ENCODE measurements at regions not wholly inside any gene's neighbourhood (a gene's known extent, or its start where the extent isn't known, plus 50 kb on each side); places are given as distances from the start of the nearest gene placed in this dataset.

GRCh38 chr7:53719122-53719521 lies 683.7 kb downstream of the POM121L12 start:
- no peaks in the 10 kb centered on the region for H3K27me3 Mint-ChIP-seq (ENCODE audit: low read depth in 3 of 3)
- Histone ChIP-seq H3K4me1 (ENCODE audit: control insufficient read depth in 1 of 2, insufficient read depth in 2 of 2, low read length in 2 of 2) (no peaks in the 10 kb centered on the region), H2AFZ (ENCODE audit: insufficient read depth, low read depth, low read length, poor library complexity, severe bottlenecking) (no peak overlapping the region), H3K27ac (ENCODE audit: low read depth in 1 of 2, low read length in 2 of 2) (no peak overlapping the region), H3K9ac (ENCODE audit: insufficient read depth, low read length, poor library complexity, severe bottlenecking) (no peak overlapping the region), H3K4me3 (replicated peaks in 1 of 3; ENCODE audit: low read depth in 2 of 3, low read length in 3 of 3) (no peak overlapping the region), H3K4me2 (replicated peaks; ENCODE audit: extremely low read depth, low read length, poor library complexity, severe bottlenecking) (no peak overlapping the region), H3K9me3 (replicated peaks in 1 of 2; ENCODE audit: control insufficient read depth in 1 of 2, insufficient read depth in 1 of 2, low read length in 2 of 2) (peaks cover 5 to 11% of the 10 kb centered on the region in 2 donors), H3K79me2 (ENCODE audit: insufficient read depth, low read length) (no peaks in the 10 kb centered on the region), H3K36me3 (replicated peaks in 1 of 2; ENCODE audit: control insufficient read depth in 1 of 2, insufficient read depth in 2 of 2, low read length in 2 of 2) (no peaks in the 10 kb centered on the region), H4K20me1 (ENCODE audit: insufficient read depth, low read length) (no peaks in the 10 kb centered on the region), H3K27me3 (ENCODE audit: control insufficient read depth in 2 of 2, insufficient read depth in 2 of 2, low read length in 2 of 2) (no peaks in the 10 kb centered on the region)
- no CpG with 5 or more reads among the region's 3 CpGs for WGBS (ENCODE audit: insufficient coverage)
- no peak for TF ChIP-seq CTCF (IDR thresholded peaks at IDR 0.05)
- intact Hi-C loops (cut with micrococcal nuclease): no loop called here
- DNase-seq: no peak
- no peak overlapping the region for H3K27ac Mint-ChIP-seq
- no peaks in the 10 kb centered on the region for H3K4me1 Mint-ChIP-seq
- H3K36me3 Mint-ChIP-seq: no peaks in the 10 kb centered on the region
- H3K9me3 Mint-ChIP-seq: peaks cover 3 to 20% (median 4%) of the 10 kb centered on the region in 7 donors
- H3K4me3 Mint-ChIP-seq: no peak overlapping the region

- H3K79me2 ChIP-seq (ENCODE audit: insufficient read depth, low read length): no peaks in the 10 kb centered on the region
- H3K27ac ChIP-seq (ENCODE audit: low read depth in 1 of 2, low read length in 2 of 2): no peak overlapping the region
- H3K4me2 ChIP-seq (replicated peaks; ENCODE audit: extremely low read depth, low read length, poor library complexity, severe bottlenecking): no peak overlapping the region
- peaks cover 4 to 16% (median 8%) of the 10 kb centered on the region in 7 donors for H3K9me3 Mint-ChIP-seq
- H3K36me3 ChIP-seq (replicated peaks in 1 of 2; ENCODE audit: control insufficient read depth in 1 of 2, insufficient read depth in 2 of 2, low read length in 2 of 2): no peaks in the 10 kb centered on the region
- H2AFZ ChIP-seq (ENCODE audit: insufficient read depth, low read depth, low read length, poor library complexity, severe bottlenecking): no peak overlapping the region
- H3K27ac Mint-ChIP-seq: no peak overlapping the region
- peaks cover 19 to 42% of the 10 kb centered on the region in 2 donors for H3K9me3 ChIP-seq (replicated peaks in 1 of 2; ENCODE audit: control insufficient read depth in 1 of 2, insufficient read depth in 1 of 2, low read length in 2 of 2)
- no peak overlapping the region for H3K4me3 Mint-ChIP-seq
- no peaks in the 10 kb centered on the region for H3K27me3 ChIP-seq (ENCODE audit: control insufficient read depth in 2 of 2, insufficient read depth in 2 of 2, low read length in 2 of 2)
- no peak for TF ChIP-seq CTCF (IDR thresholded peaks at IDR 0.05)
- no peaks in the 10 kb centered on the region for H3K27me3 Mint-ChIP-seq (ENCODE audit: low read depth in 3 of 3)
- no peak for DNase-seq
- H3K4me3 ChIP-seq (replicated peaks in 1 of 3; ENCODE audit: low read depth in 2 of 3, low read length in 3 of 3): no peak overlapping the region
- 90% methylated on average over 6 of the region's 6 CpGs for WGBS (ENCODE audit: insufficient coverage)
- H3K4me1 ChIP-seq (ENCODE audit: control insufficient read depth in 1 of 2, insufficient read depth in 2 of 2, low read length in 2 of 2): no peaks in the 10 kb centered on the region
- H4K20me1 ChIP-seq (ENCODE audit: insufficient read depth, low read length): no peaks in the 10 kb centered on the region
- H3K36me3 Mint-ChIP-seq: no peaks in the 10 kb centered on the region
- intact Hi-C loops (cut with micrococcal nuclease): no loop called here
- no peaks in the 10 kb centered on the region for H3K4me1 Mint-ChIP-seq
- no peak overlapping the region for H3K9ac ChIP-seq (ENCODE audit: insufficient read depth, low read length, poor library complexity, severe bottlenecking)
Measured at GRCh38 chr7:53740971-53741370, 705.5 kb downstream of the POM121L12 start.

Data from CD14-positive monocyte (primary cell).